SJCRH30 (cell line): ENCODE measurements at regions not wholly inside any gene's neighbourhood (a gene's known extent, or its start where the extent isn't known, plus 50 kb on each side); places are given as distances from the start of the nearest gene placed in this dataset.

Source experiments
- DNase-seq, 2 experiments: peaks; one replicate each; pipeline ENCODE4 v3.0.0-alpha.2; 2015 to 2020
- H3K27ac ChIP-seq: fragments of 250-450 bp; sonication (Bioruptor Pico); 2 replicates; pipeline ENCODE4 v1.5.1; 2020; ENCODE audit warnings: mild to moderate bottlenecking, moderate library complexity
- H3K27me3 ChIP-seq: fragments of 250-450 bp; sonication (Bioruptor Pico); 2 replicates; pipeline ENCODE4 v1.5.1; 2020; ENCODE audit warnings: mild to moderate bottlenecking, moderate library complexity
- H3K36me3 ChIP-seq: fragments of 250-450 bp; sonication (Bioruptor Pico); 2 replicates; pipeline ENCODE4 v1.5.1; 2020; ENCODE audit warnings: mild to moderate bottlenecking, moderate library complexity
- H3K4me1 ChIP-seq: fragments of 250-450 bp; sonication (Bioruptor Pico); 2 replicates; pipeline ENCODE4 v1.5.1; 2020; ENCODE audit warnings: mild to moderate bottlenecking, moderate library complexity
- H3K4me3 ChIP-seq: fragments of 250-450 bp; sonication (Bioruptor Pico); 2 replicates; pipeline ENCODE4 v1.5.1; 2020; ENCODE audit warnings: mild to moderate bottlenecking, moderate library complexity
- H3K9me3 ChIP-seq: fragments of 250-450 bp; sonication (Bioruptor Pico); replicated peaks from 2 replicates; pipeline ENCODE4 v1.5.1; 2020; ENCODE audit warnings: mild to moderate bottlenecking, moderate library complexity

DNA sequence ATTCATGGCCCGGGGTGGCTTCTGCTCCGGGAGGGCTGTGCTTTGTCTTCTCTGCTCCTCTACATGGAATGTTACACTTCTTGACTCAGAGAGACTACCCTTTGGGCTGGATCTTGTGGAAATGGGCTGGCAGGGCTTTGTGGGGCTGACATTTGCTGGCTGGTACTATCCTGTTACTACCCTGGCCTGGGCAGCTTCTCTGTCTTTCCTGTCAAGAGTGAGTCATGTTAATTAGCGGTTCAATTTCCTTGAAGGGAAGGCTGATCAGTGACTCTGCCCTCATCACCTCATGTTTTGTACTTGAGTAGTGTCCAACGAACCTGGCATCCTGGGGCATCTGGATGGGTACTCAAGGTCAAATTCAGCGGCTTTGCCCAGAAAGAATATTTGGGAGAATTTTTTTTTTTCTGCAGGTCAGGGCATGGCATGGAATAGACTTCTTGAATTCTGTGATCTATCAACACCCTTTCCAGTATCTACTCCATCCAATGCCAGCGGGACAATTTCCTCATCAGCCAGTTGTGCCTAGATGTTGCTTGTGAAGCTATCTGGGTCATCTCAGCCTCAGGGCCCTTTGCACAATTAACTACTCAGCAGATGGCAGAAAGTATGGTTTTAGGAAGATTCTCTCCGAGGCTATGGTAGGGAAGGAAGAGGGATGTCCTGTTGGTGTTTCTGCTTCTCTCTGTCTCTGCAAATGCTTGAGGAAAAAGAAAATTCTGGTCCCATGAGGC lies 140.5 kb upstream of the PLET1 start:
- no peak overlapping the region for H3K4me3 ChIP-seq
- DNase-seq, result no peak

DNA sequence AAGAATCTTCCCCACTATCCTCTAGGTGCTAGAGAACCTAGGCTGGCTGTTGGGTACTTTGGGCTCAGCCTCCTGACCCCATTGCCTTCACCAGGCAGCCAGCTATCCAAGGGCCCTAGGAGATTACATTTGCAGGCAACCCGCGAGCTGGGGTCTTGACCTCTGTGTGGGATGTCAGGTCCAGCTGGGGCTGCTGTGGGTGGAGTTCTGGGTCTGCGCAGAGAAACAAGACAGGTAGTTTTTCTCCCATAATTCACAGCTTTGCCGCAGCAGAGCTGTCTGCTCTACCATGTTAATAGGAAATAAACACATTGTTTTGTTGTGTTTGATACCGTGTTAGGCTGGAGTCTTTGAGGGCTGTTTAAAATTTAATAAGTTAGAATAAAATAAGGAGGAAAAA lies 142.8 kb upstream of the PLET1 start:
- DNase-seq, result no peak
- no peaks in the 10 kb centered on the region for H3K4me1 ChIP-seq
- no peaks in the 10 kb centered on the region for H3K36me3 ChIP-seq
- H3K27ac ChIP-seq, result no peak overlapping the region
- no peaks in the 10 kb centered on the region for H3K27me3 ChIP-seq
- no peaks in the 10 kb centered on the region for H3K9me3 ChIP-seq
- H3K4me3 ChIP-seq, result no peak overlapping the region

More for the DNA sequence above, 140.5 kb upstream of the PLET1 start:
- Histone ChIP-seq H3K27ac (no peak overlapping the region), H3K4me1 (no peaks in the 10 kb centered on the region), H3K9me3 (no peaks in the 10 kb centered on the region), H3K27me3 (no peaks in the 10 kb centered on the region), H3K36me3 (no peaks in the 10 kb centered on the region)

DNA sequence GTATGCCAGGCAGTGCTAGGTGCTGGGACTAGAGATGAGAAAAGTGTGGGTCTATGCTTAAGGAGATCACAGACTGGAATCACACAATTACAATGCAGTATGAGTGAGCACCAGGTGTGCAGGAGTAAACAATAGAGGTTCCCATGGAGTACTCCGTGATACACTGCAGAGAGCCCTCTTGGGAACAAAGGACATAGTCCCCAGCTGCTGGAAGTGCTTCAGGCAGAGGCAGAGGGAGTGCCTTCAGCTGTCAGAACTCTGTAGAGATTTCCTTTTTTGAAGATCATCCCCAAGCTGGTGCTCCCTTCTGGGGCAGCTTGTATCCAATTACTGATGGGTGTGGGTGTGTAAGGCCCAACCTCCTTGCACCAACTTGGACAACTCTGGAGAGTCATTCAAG lies 143.5 kb upstream of the PLET1 start:
- Histone ChIP-seq H3K4me3 (no peak overlapping the region), H3K27ac (no peak overlapping the region), H3K4me1 (no peaks in the 10 kb centered on the region), H3K36me3 (no peaks in the 10 kb centered on the region), H3K9me3 (no peaks in the 10 kb centered on the region), H3K27me3 (no peaks in the 10 kb centered on the region)
- DNase-seq, result no peak

GRCh38 chr11:112408517-112408916 lies 147.9 kb upstream of the PLET1 start:
- H3K4me3 ChIP-seq, result no peak overlapping the region
- H3K27me3 ChIP-seq, result no peaks in the 10 kb centered on the region
- H3K36me3 ChIP-seq, result no peaks in the 10 kb centered on the region
- H3K27ac ChIP-seq, result no peak overlapping the region
- H3K4me1 ChIP-seq, result no peaks in the 10 kb centered on the region
- H3K9me3 ChIP-seq, result no peaks in the 10 kb centered on the region
- DNase-seq, result no peak

DNA sequence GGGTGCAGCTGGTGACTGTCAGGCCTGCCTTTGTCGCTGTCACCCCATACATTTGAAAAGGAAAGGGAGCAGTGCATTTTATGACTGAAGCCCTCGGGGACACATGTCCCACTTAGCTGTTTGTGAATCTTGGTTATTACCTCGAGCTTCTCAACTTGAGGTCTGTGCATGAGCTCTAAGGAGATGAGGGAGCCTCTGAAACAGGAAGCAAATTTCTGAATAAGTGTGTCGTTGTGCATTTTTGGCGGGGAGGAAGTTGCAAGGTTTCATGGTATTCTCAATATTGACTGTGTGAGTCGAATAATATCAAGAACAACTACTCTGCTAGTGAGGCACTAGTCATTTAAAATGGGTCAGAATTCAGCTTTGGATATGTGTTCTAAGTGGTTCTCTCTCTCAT lies 149.7 kb upstream of the PLET1 start:
- Histone ChIP-seq H3K27ac (no peak overlapping the region), H3K4me3 (no peak overlapping the region), H3K9me3 (no peaks in the 10 kb centered on the region), H3K36me3 (no peaks in the 10 kb centered on the region), H3K4me1 (no peaks in the 10 kb centered on the region), H3K27me3 (no peaks in the 10 kb centered on the region)
- DNase-seq, result no peak

DNA sequence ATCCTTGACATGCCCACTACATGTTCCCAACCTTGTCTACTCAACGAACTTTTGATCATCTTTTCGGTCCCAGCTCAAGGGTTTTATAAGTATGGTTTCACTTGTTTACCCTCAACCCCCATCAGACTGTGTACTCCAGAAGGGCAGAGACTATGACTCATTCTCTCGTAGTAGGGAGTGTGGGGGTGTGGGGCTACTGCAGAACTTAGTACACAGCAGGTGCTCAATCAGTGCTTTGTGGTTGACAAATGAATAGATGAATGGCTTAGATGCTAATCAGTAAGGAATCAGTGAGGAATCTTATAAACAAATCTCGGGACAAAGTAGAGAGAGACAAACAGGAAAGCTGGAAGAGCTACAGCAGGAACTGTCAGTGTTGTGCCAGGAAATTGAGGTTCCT lies 151.7 kb upstream of the PLET1 start:
- H3K4me3 ChIP-seq, result no peak overlapping the region
- H3K27me3 ChIP-seq, result no peaks in the 10 kb centered on the region
- no peaks in the 10 kb centered on the region for H3K4me1 ChIP-seq
- DNase-seq, result no peak
- no peak overlapping the region for H3K27ac ChIP-seq
- no peaks in the 10 kb centered on the region for H3K36me3 ChIP-seq
- H3K9me3 ChIP-seq, result no peaks in the 10 kb centered on the region

DNA sequence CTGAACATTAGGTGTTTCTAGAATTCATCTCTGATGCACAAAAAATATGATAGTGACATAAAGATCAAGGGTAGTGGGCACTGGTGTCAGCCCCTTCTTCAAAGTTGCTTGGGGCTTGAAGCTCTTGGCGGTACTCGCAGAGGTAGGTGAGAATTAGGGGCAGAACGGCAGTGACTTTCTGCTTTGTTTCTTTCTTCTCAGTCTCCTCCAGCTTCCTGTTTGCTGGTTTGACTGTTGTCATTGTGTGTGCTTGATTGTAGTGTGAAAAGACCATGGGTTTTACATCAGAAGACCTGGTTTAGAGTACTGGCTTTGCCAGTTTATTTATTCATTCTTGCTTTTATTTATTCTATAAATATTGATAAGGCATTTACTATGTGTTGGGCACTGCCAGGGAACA lies 156.7 kb upstream of the PLET1 start:
- Histone ChIP-seq H3K4me3 (no peak overlapping the region), H3K27me3 (no peaks in the 10 kb centered on the region), H3K27ac (no peak overlapping the region), H3K9me3 (no peaks in the 10 kb centered on the region), H3K4me1 (no peaks in the 10 kb centered on the region), H3K36me3 (no peaks in the 10 kb centered on the region)
- DNase-seq, result no peak

DNA sequence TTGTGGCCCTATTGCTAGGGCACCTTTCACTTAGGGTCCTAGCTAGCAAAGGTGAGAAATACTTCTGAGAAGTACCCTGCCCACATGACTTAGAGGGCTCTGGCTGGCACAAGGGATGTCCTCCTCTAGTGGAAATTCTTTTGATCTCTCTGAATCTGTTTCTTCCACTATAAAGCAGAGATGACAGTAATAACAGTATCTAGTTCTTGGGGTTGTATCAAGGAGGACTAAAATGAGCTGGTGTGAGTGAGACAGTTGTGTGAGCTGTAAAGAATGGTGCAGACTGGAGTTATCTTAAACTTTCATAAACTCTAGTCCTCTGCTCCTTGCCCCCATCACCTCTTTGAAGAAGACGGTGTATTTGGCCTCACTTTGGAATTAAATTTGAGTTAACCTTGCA lies 157.8 kb upstream of the PLET1 start:
- Histone ChIP-seq H3K36me3 (no peaks in the 10 kb centered on the region), H3K27me3 (no peaks in the 10 kb centered on the region), H3K4me3 (no peak overlapping the region), H3K4me1 (no peaks in the 10 kb centered on the region), H3K27ac (no peak overlapping the region), H3K9me3 (no peaks in the 10 kb centered on the region)
- no peak for DNase-seq

DNA sequence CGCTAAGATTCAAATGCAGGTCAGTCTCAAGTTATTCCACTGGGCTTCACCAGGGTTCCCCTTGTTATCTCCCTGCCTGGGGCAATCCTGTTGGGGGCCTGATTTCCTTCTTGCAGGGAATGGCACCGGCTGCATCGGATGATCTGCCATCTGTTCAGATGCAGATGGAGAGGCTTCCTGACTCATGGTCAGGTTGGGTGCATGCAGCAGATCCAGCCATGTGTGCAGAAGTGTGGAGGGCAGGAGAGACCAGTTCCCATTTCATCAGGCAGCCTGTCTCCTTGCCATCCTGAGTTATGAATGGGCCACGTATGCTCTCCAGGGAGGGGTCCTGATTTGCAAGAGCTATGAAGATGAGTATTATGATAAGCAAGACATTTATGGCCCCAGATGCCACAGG lies 161.2 kb upstream of the PLET1 start:
- DNase-seq, result no peak
- no peak overlapping the region for H3K4me3 ChIP-seq
- H3K27me3 ChIP-seq, result no peaks in the 10 kb centered on the region
- H3K4me1 ChIP-seq, result no peaks in the 10 kb centered on the region
- H3K9me3 ChIP-seq, result no peaks in the 10 kb centered on the region
- no peaks in the 10 kb centered on the region for H3K36me3 ChIP-seq
- no peak overlapping the region for H3K27ac ChIP-seq

DNA sequence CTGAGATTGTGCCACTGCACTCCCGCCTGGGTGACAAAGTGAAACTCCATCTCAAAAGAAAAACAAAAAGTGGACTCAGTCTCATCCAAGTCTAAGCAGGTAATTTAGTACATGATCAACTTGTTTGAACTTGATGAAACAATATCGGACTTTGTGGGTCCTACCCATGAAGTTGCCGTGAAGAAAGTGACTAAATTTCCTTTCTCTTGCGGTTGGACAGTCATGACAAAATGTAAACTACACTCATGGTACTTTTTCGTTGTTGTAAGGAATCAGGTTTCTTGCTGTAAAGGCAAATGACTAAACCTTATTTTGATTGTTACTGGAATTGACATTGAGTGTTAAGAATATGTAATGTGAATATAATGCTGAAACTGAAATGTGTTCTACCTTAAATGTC lies 164.5 kb upstream of the PLET1 start:
- no peaks in the 10 kb centered on the region for H3K36me3 ChIP-seq
- DNase-seq, result no peak
- H3K4me1 ChIP-seq, result no peaks in the 10 kb centered on the region
- H3K9me3 ChIP-seq, result no peaks in the 10 kb centered on the region
- H3K27me3 ChIP-seq, result no peaks in the 10 kb centered on the region
- no peak overlapping the region for H3K4me3 ChIP-seq
- H3K27ac ChIP-seq, result no peak overlapping the region

DNA sequence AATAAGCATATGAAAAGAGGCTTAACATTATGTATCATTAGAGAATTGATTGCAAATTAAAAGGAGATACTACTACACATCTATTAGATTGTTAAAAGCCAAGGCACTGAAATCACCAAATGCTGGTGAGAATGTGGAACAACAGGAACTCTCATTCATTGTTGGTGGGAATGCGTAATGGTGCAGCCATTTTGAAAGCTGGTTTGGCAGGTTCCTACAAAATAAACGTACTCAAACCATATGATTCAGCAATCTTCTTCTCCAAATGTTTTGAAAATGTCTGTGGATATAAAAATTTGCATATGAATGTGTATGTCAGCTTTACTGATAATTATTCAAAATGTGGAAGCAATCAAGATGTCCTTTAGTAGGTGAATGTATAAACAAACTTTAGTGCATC lies 176.4 kb upstream of the PLET1 start:
- Histone ChIP-seq H3K36me3 (no peaks in the 10 kb centered on the region), H3K27me3 (no peaks in the 10 kb centered on the region), H3K4me3 (no peak overlapping the region), H3K27ac (no peak overlapping the region), H3K4me1 (no peaks in the 10 kb centered on the region), H3K9me3 (no peaks in the 10 kb centered on the region)
- no peak for DNase-seq

GRCh38 chr11:112439614-112440013 lies 179.0 kb upstream of the PLET1 start:
- Histone ChIP-seq H3K9me3 (peaks cover under 1% of the 10 kb centered on the region; the same call in 1 of the 2 replicates), H3K4me1 (no peaks in the 10 kb centered on the region)
- no peak for DNase-seq

DNA sequence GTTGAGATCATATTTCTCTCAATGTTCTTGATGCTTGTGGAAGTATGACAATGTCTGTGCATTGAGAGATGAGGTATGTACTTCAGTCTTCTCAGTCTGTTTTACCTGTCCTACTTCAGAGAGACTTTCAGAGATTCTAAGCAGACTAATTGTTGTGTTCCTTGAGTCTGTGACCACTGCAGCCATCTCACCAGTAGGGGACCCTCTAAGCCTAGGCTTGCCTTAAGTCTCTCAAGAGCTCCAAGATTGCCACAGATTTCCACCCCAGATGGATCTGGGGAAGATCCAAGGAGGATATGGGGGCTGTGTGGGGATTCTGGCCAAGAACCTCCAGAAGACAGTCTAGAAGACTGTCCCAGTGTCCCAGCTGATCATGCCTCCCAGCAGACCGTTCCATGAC lies 179.9 kb upstream of the PLET1 start:
- H3K36me3 ChIP-seq, result no peaks in the 10 kb centered on the region
- no peak overlapping the region for H3K27ac ChIP-seq
- no peaks in the 10 kb centered on the region for H3K27me3 ChIP-seq
- peaks cover 4% of the 10 kb centered on the region; the same call in 1 of the 2 replicates for H3K9me3 ChIP-seq
- H3K4me1 ChIP-seq, result no peaks in the 10 kb centered on the region
- H3K4me3 ChIP-seq, result no peak overlapping the region
- DNase-seq, result no peak

More at GRCh38 chr11:112439614-112440013, 179.0 kb upstream of the PLET1 start:
- Histone ChIP-seq H3K4me3 (no peak overlapping the region), H3K27me3 (no peaks in the 10 kb centered on the region), H3K36me3 (no peaks in the 10 kb centered on the region), H3K27ac (no peak overlapping the region)

DNA sequence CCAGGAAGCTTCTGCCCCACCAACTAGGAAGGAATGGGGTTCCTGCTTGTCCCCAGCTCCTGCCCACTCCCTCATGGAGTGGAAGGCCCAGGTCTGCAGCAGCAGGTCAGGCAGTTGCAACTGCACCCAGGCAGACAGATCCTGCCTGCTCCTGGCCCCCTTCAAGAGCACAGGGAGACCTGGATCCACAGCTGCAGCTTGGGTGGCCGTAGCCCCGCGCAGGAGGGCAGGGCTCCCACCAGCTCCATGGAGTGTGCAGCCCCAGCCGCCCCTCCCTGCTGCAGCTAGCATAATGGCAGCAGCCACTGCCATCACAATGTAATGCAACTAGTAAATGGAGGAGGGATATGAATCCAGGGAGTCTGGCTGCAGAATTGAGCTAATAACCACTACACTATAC lies 187.5 kb upstream of the PLET1 start:
- Histone ChIP-seq H3K36me3 (no peaks in the 10 kb centered on the region), H3K9me3 (peaks cover 4% of the 10 kb centered on the region; the same call in 1 of the 2 replicates), H3K4me3 (no peak overlapping the region), H3K27me3 (no peaks in the 10 kb centered on the region), H3K4me1 (no peaks in the 10 kb centered on the region), H3K27ac (no peak overlapping the region)
- no peak for DNase-seq

GRCh38 chr11:112448806-112449205 lies 188.1 kb upstream of the PLET1 start:
- no peak for DNase-seq
- Histone ChIP-seq H3K36me3 (no peaks in the 10 kb centered on the region), H3K27ac (no peak overlapping the region), H3K4me3 (no peak overlapping the region), H3K27me3 (no peaks in the 10 kb centered on the region), H3K4me1 (no peaks in the 10 kb centered on the region), H3K9me3 (peaks cover 4% of the 10 kb centered on the region; the same call in 1 of the 2 replicates)

- H3K36me3 ChIP-seq, result no peaks in the 10 kb centered on the region
Observed at GRCh38 chr11:112451250-112451649, 190.6 kb upstream of the PLET1 start.

More at GRCh38 chr11:112451250-112451649, 190.6 kb upstream of the PLET1 start:
- no peaks in the 10 kb centered on the region for H3K27me3 ChIP-seq
- no peak overlapping the region for H3K4me3 ChIP-seq
- no peak overlapping the region for H3K27ac ChIP-seq
- H3K9me3 ChIP-seq, result no peaks in the 10 kb centered on the region
- H3K4me1 ChIP-seq, result no peaks in the 10 kb centered on the region
- DNase-seq, result no peak
